SK-N-SH treated with all-trans-retinoic acid at 6 μM for 48 hours (cell line): ENCODE measurements at regions not wholly inside any gene's neighbourhood (a gene's known extent, or its start where the extent isn't known, plus 50 kb on each side); places are given as distances from the start of the nearest gene placed in this dataset.
"Not testable (repeated sequence)": the region's sequence is repeated elsewhere in the genome, so short reads cannot be mapped to it uniquely, and the experiment has no call there.

Source experiments
- ATAC-seq: fragments of 200-7000 bp; cut with Tn5 transposase; 3 replicates; pipeline ENCODE4 v1.9.1; 2020; ENCODE audit warnings: mild to moderate bottlenecking, moderate library complexity
- ARNTL ChIP-seq: fragments of 450-650 bp; formaldehyde crosslinking; IDR thresholded peaks from 2 replicates; pipeline ENCODE4 v1.5.0; 2020; ENCODE audit warnings: low read depth, mild to moderate bottlenecking, moderate library complexity, borderline replicate concordance
- CREB5 ChIP-seq: fragments of 250-450 bp; sonication (Bioruptor Pico); IDR thresholded peaks from 2 replicates; pipeline ENCODE4 v1.5.1; 2020; ENCODE audit warnings: low read depth, mild to moderate bottlenecking, moderate library complexity
- CSDC2 ChIP-seq: fragments of 250-450 bp; sonication (Bioruptor Pico); IDR thresholded peaks from 2 replicates; pipeline ENCODE4 v1.5.0; 2020; ENCODE audit warnings: mild to moderate bottlenecking, moderate library complexity
- CSRNP3 ChIP-seq: fragments of 250-450 bp; sonication (Bioruptor Pico); IDR thresholded peaks from 2 replicates; pipeline ENCODE4 v1.5.1; 2021; ENCODE audit warnings: mild to moderate bottlenecking, moderate library complexity
- ESRRG ChIP-seq: fragments of 250-450 bp; sonication (Bioruptor Pico); IDR thresholded peaks from 2 replicates; pipeline ENCODE4 v1.6.1; 2021; ENCODE audit warnings: mild to moderate bottlenecking
- GLIS3 ChIP-seq: fragments of 250-450 bp; sonication (Bioruptor Pico); IDR thresholded peaks from 2 replicates; pipeline ENCODE4 v1.5.0; 2020; ENCODE audit warnings: mild to moderate bottlenecking, moderate library complexity
- ISL1 ChIP-seq: fragments of 250-450 bp; sonication (Bioruptor Pico); IDR thresholded peaks from 2 replicates; pipeline ENCODE4 v2.1.2; 2022; ENCODE audit warnings: mild to moderate bottlenecking, moderate library complexity
- OSR1 ChIP-seq: fragments of 250-450 bp; sonication (Bioruptor Pico); IDR thresholded peaks from 2 replicates; pipeline ENCODE4 v1.8.0; 2022; ENCODE audit warnings: moderate library complexity, mild to moderate bottlenecking, inconsistent platforms
- PATZ1 ChIP-seq: fragments of 250-450 bp; sonication (Bioruptor Pico); IDR thresholded peaks from 2 replicates; pipeline ENCODE4 v1.8.0; 2020; ENCODE audit warnings: mild to moderate bottlenecking, moderate library complexity, borderline replicate concordance
- POU6F1 ChIP-seq: fragments of 250-450 bp; sonication (Bioruptor Pico); IDR thresholded peaks from 2 replicates; pipeline ENCODE4 v1.8.0; 2021; ENCODE audit warnings: low read depth, mild to moderate bottlenecking, moderate library complexity, borderline replicate concordance
- PPARA ChIP-seq: fragments of 250-450 bp; sonication (Bioruptor Pico); IDR thresholded peaks from 2 replicates; pipeline ENCODE4 v1.5.0; 2020; ENCODE audit warnings: mild to moderate bottlenecking, borderline replicate concordance
- RARB ChIP-seq: fragments of 250-450 bp; sonication (Bioruptor Pico); IDR thresholded peaks from 2 replicates; pipeline ENCODE4 v1.8.0; 2021; ENCODE audit warnings: mild to moderate bottlenecking, moderate library complexity
- SNAI2 ChIP-seq: fragments of 250-450 bp; sonication (Bioruptor Pico); IDR thresholded peaks from 2 replicates; pipeline ENCODE4 v1.5.0; 2020; ENCODE audit warnings: mild to moderate bottlenecking, moderate library complexity
- TCF4 ChIP-seq: fragments of 250-450 bp; sonication (Bioruptor Pico); IDR thresholded peaks from 2 replicates; pipeline ENCODE4 v1.8.0; 2021; ENCODE audit warnings: mild to moderate bottlenecking, moderate library complexity, borderline replicate concordance
- TSHZ2 ChIP-seq: fragments of 250-450 bp; sonication (Bioruptor Pico); IDR thresholded peaks from 2 replicates; pipeline ENCODE4 v1.5.0; 2020; ENCODE audit warnings: mild to moderate bottlenecking, moderate library complexity
- ZC3H10 ChIP-seq: fragments of 250-450 bp; sonication (Bioruptor Pico); IDR thresholded peaks from 2 replicates; pipeline ENCODE4 v1.5.1; 2021; ENCODE audit warnings: mild to moderate bottlenecking, moderate library complexity
- ZFP3 ChIP-seq: fragments of 250-450 bp; sonication (Bioruptor Pico); IDR thresholded peaks from 2 replicates; pipeline ENCODE4 v1.5.0; 2020; ENCODE audit warnings: mild to moderate bottlenecking, moderate library complexity
- ZFP30 ChIP-seq: fragments of 450-650 bp; formaldehyde crosslinking; IDR thresholded peaks from 2 replicates; pipeline ENCODE4 v1.5.0; 2022; ENCODE audit warnings: mild to moderate bottlenecking, moderate library complexity
- ZNF565 ChIP-seq: fragments of 450-650 bp; formaldehyde crosslinking; conservative IDR thresholded peaks from 2 replicates; pipeline ENCODE4 v1.5.0; 2020; ENCODE audit warnings: low read depth, mild to moderate bottlenecking, moderate library complexity
- ZNF8 ChIP-seq: fragments of 450-650 bp; formaldehyde crosslinking; IDR thresholded peaks from 2 replicates; pipeline ENCODE4 v1.5.0; 2020; ENCODE audit warnings: mild to moderate bottlenecking, moderate library complexity

GRCh38 chr11:42849362-42849761 is 462.4 kb upstream of the API5 start:
- TF ChIP-seq CSRNP3 (CRISPR knock-in tag) (no peak), ZNF8 (CRISPR knock-in tag) (no peak), PATZ1 (CRISPR knock-in tag) (no peak), RARB (CRISPR knock-in tag) (no peak), ESRRG (no peak), ARNTL (CRISPR knock-in tag) (no peak), ISL1 (CRISPR knock-in tag) (no peak), ZNF565 (no peak), ZFP30 (CRISPR knock-in tag) (no peak), SNAI2 (no peak), OSR1 (no peak), ZC3H10 (no peak), CREB5 (CRISPR knock-in tag) (no peak), POU6F1 (CRISPR knock-in tag) (no peak), ZFP3 (CRISPR knock-in tag) (no peak), TCF4 (CRISPR knock-in tag) (no peak), CSDC2 (no peak), PPARA (CRISPR knock-in tag) (no peak)
- no peak for ATAC-seq

- TF ChIP-seq CREB5 (CRISPR knock-in tag) (no peak), ESRRG (no peak), ISL1 (CRISPR knock-in tag) (no peak), ZNF8 (CRISPR knock-in tag) (no peak), TSHZ2 (CRISPR knock-in tag) (no peak), GLIS3 (no peak), ZFP3 (CRISPR knock-in tag) (no peak), ARNTL (CRISPR knock-in tag) (no peak)
- ATAC-seq, result no peak
These were observed 454.5 kb upstream of the API5 start for GRCh38 chr11:42857344-42857743.

- no peak for ATAC-seq
- TF ChIP-seq ZNF565 (no peak), TCF4 (CRISPR knock-in tag) (peak; percentile 78; the same call in 1 of the 2 replicates)
These were observed 441.3 kb upstream of the API5 start for GRCh38 chr11:42870480-42870879.

- ATAC-seq, result not testable (repeated sequence)
These were observed 437.9 kb upstream of the API5 start for GRCh38 chr11:42873800-42874405.

GRCh38 chr11:42881335-42881734 is 430.5 kb upstream of the API5 start:
- not testable (repeated sequence) for ATAC-seq
